ENCODE measurements at regions not wholly inside any gene's neighbourhood (a gene's known extent, or its start where the extent isn't known, plus 50 kb on each side); places are given as distances from the start of the nearest gene placed in this dataset.

DNA sequence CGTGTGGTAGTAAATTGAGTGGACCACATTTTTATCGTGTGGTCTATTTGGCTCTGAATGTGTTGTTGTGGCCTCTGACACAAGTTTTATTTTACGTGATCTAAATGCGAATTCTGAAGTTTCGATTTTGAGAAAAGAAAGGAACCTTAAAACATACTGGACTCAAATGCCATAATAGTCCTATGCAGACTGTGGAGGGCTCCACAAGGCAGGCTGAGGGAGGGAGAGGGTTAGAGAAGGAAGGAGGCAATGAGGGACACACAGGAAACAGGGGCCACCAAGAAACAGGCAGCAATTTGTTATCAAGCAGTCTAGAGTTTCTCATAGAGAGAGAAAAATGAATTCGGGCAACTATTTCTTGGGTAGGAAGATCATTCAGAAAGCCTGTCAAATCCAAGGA, 110.4 kb upstream of the SEMA6A start:
- no peaks in the 10 kb centered on the region for H3K36me3 Mint-ChIP-seq (ENCODE audit: low read depth)
- H3K9me3 Mint-ChIP-seq: no peaks in the 10 kb centered on the region
- H3K27me3 Mint-ChIP-seq: no peaks in the 10 kb centered on the region
- DNase-seq: no peak
- no peak overlapping the region for H3K27ac Mint-ChIP-seq
- intact Hi-C loops (cut with micrococcal nuclease): no loop called here
- H3K4me3 Mint-ChIP-seq: no peak overlapping the region
- peaks cover 2% of the 10 kb centered on the region for H3K4me1 Mint-ChIP-seq

DNA sequence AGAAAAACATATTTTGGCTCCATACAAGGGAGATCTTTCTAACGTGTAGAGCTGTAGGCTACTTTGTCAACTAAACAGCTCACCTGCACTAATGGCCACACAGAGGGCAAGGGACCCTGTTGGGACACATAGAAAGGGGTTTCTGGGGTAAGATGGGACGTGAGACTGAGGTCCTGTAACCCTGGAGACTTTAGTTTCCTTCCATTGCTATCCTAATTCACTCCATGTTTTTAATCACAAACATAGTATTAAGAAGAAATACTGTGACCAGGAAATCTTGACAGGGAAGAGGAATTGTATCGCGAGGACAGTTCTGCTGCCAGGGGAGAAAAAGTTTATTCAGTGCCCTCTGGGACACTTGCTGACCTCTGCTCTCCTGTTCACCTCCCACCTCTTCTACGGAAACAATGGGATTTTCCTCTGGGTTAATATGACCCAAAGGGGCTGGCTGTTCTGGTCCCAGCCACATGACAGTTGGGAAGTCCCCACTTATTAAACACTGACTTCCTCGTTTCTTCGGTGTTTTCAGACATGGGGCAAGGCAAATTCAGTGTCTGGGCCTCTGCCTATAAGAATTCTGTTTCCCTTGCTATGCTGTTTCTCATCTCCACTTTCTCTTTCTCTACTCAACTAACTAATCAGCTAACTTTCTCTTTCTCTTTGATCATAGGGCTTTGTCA, 106.9 kb upstream of the SEMA6A start:
- H3K4me3 Mint-ChIP-seq: no peak overlapping the region
- peaks cover 2% of the 10 kb centered on the region for H3K4me1 Mint-ChIP-seq
- no peak overlapping the region for H3K27ac Mint-ChIP-seq
- H3K9me3 Mint-ChIP-seq: no peaks in the 10 kb centered on the region
- intact Hi-C loops (cut with micrococcal nuclease): no loop called here
- no peaks in the 10 kb centered on the region for H3K36me3 Mint-ChIP-seq (ENCODE audit: low read depth)
- no peaks in the 10 kb centered on the region for H3K27me3 Mint-ChIP-seq
- DNase-seq: no peak

GRCh38 chr5:116675626-116675910, 100.9 kb upstream of the SEMA6A start:
- no peak for DNase-seq
- no peaks in the 10 kb centered on the region for H3K27me3 Mint-ChIP-seq
- no peaks in the 10 kb centered on the region for H3K4me1 Mint-ChIP-seq
- H3K36me3 Mint-ChIP-seq (ENCODE audit: low read depth): no peaks in the 10 kb centered on the region
- no peak overlapping the region for H3K4me3 Mint-ChIP-seq
- H3K27ac Mint-ChIP-seq: no peak overlapping the region
- intact Hi-C loops (cut with micrococcal nuclease): no loop called here
- no peaks in the 10 kb centered on the region for H3K9me3 Mint-ChIP-seq

DNA sequence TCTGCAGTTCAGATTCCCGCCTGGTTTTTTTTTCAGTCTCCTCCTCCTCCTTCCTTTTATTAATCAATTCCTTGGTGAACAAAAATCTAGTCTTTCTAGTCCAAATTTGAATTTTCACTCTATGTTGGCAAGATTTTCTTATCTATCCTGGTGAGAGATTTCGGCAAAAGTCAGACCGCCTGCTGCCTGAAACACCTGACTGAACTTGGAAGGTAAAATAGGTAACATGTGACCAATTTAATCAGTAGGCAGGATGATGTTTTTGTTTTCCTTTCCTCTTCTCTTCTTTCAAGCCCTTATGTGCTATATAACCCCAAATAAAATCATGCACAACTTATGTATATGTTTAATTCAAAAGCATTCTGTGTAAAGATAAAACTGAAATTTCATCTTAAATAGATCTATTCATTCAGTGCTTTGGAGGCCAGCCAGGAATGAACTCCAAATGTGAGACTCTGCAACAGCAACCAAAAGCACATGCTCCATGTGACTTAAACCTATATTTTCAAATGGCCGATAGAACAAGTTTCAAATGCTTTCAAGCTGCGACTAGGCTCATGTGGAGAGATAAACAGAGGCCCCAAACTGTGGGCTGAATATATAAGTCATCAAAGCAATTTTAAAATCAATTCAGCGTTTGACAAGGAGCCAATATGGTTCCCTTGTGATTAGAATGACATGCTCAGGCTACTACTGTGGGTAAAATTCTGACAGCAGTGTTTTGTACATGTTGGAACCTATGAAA, 100.4 kb upstream of the SEMA6A start:
- Mint-ChIP-seq H3K9me3 (no peaks in the 10 kb centered on the region), H3K4me1 (no peaks in the 10 kb centered on the region), H3K27ac (no peak overlapping the region), H3K27me3 (no peaks in the 10 kb centered on the region), H3K4me3 (no peak overlapping the region), H3K36me3 (ENCODE audit: low read depth) (no peaks in the 10 kb centered on the region)
- DNase-seq: no peak
- intact Hi-C loops (cut with micrococcal nuclease): no loop called here

DNA sequence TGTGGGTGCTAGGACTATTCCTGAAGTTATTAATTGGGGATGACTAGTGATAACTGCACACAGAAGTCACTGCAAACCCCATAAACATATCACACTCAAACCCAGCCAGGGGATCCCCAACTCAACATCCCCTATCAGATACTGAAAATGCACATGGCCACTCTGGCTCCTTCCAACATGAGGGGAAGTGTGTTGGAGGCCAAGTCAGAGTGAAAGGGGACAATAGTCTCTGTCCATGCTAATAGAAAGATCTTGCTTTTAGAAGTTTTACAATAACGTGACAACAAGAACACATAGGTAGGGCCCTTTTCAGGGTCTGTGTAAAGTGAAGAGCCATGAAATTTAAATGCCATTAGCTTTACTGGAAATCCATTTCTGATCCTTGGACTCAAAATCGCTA, 98.8 kb upstream of the SEMA6A start:
- Mint-ChIP-seq H3K9me3 (no peaks in the 10 kb centered on the region), H3K27ac (no peak overlapping the region), H3K36me3 (ENCODE audit: low read depth) (no peaks in the 10 kb centered on the region), H3K27me3 (no peaks in the 10 kb centered on the region), H3K4me3 (no peak overlapping the region), H3K4me1 (no peaks in the 10 kb centered on the region)
- intact Hi-C loops (cut with micrococcal nuclease): no loop called here
- DNase-seq: no peak

- no peaks in the 10 kb centered on the region for H3K9me3 Mint-ChIP-seq
- no peak for DNase-seq
Measured at GRCh38 chr5:116672203-116672602, 97.6 kb upstream of the SEMA6A start.

GRCh38 chr5:116671211-116671736, 96.7 kb upstream of the SEMA6A start:
- Mint-ChIP-seq H3K4me1 (no peaks in the 10 kb centered on the region), H3K9me3 (no peaks in the 10 kb centered on the region), H3K27me3 (no peaks in the 10 kb centered on the region), H3K4me3 (no peak overlapping the region), H3K36me3 (ENCODE audit: low read depth) (no peaks in the 10 kb centered on the region), H3K27ac (no peak overlapping the region)
- no peak for DNase-seq
- intact Hi-C loops (cut with micrococcal nuclease): no loop called here

More at GRCh38 chr5:116672203-116672602, 97.6 kb upstream of the SEMA6A start:
- H3K36me3 Mint-ChIP-seq (ENCODE audit: low read depth): no peaks in the 10 kb centered on the region
- intact Hi-C loops (cut with micrococcal nuclease): no loop called here
- H3K4me3 Mint-ChIP-seq: no peak overlapping the region
- no peak overlapping the region for H3K27ac Mint-ChIP-seq
- no peaks in the 10 kb centered on the region for H3K27me3 Mint-ChIP-seq
- H3K4me1 Mint-ChIP-seq: no peaks in the 10 kb centered on the region

- H3K4me3 Mint-ChIP-seq: no peak overlapping the region
- no peak overlapping the region for H3K27ac Mint-ChIP-seq
- H3K36me3 Mint-ChIP-seq (ENCODE audit: low read depth): no peaks in the 10 kb centered on the region
- no peaks in the 10 kb centered on the region for H3K27me3 Mint-ChIP-seq
- H3K4me1 Mint-ChIP-seq: no peaks in the 10 kb centered on the region
- intact Hi-C loops (cut with micrococcal nuclease): no loop called here
- no peaks in the 10 kb centered on the region for H3K9me3 Mint-ChIP-seq
- no peak for DNase-seq
Measured at GRCh38 chr5:116669261-116670031, 94.8 kb upstream of the SEMA6A start.

GRCh38 chr5:116668390-116668789, 93.8 kb upstream of the SEMA6A start:
- no peak for DNase-seq
- no peaks in the 10 kb centered on the region for H3K27me3 Mint-ChIP-seq

GRCh38 chr5:116666901-116667300, 92.3 kb upstream of the SEMA6A start:
- Mint-ChIP-seq H3K4me3 (no peak overlapping the region), H3K4me1 (no peaks in the 10 kb centered on the region), H3K9me3 (no peaks in the 10 kb centered on the region), H3K27ac (no peak overlapping the region), H3K27me3 (no peaks in the 10 kb centered on the region), H3K36me3 (ENCODE audit: low read depth) (no peaks in the 10 kb centered on the region)
- DNase-seq: no peak
- intact Hi-C loops (cut with micrococcal nuclease): no loop called here

More at GRCh38 chr5:116668390-116668789, 93.8 kb upstream of the SEMA6A start:
- no peak overlapping the region for H3K27ac Mint-ChIP-seq
- intact Hi-C loops (cut with micrococcal nuclease): no loop called here
- no peak overlapping the region for H3K4me3 Mint-ChIP-seq
- no peaks in the 10 kb centered on the region for H3K4me1 Mint-ChIP-seq
- H3K36me3 Mint-ChIP-seq (ENCODE audit: low read depth): no peaks in the 10 kb centered on the region
- H3K9me3 Mint-ChIP-seq: no peaks in the 10 kb centered on the region

- intact Hi-C loops (cut with micrococcal nuclease): no loop called here
- no peaks in the 10 kb centered on the region for H3K4me1 Mint-ChIP-seq
- no peak overlapping the region for H3K27ac Mint-ChIP-seq
- DNase-seq: no peak
- H3K27me3 Mint-ChIP-seq: no peaks in the 10 kb centered on the region
- H3K4me3 Mint-ChIP-seq: no peak overlapping the region
- no peaks in the 10 kb centered on the region for H3K36me3 Mint-ChIP-seq (ENCODE audit: low read depth)
- no peaks in the 10 kb centered on the region for H3K9me3 Mint-ChIP-seq
Measured at GRCh38 chr5:116664988-116665387, 90.4 kb upstream of the SEMA6A start.

GRCh38 chr5:116663081-116663480, 88.5 kb upstream of the SEMA6A start:
- H3K4me1 Mint-ChIP-seq: no peaks in the 10 kb centered on the region
- no peaks in the 10 kb centered on the region for H3K27me3 Mint-ChIP-seq
- H3K9me3 Mint-ChIP-seq: no peaks in the 10 kb centered on the region
- no peaks in the 10 kb centered on the region for H3K36me3 Mint-ChIP-seq (ENCODE audit: low read depth)
- no peak overlapping the region for H3K27ac Mint-ChIP-seq
- intact Hi-C loops (cut with micrococcal nuclease): no loop called here
- no peak for DNase-seq
- H3K4me3 Mint-ChIP-seq: no peak overlapping the region

- Mint-ChIP-seq H3K27ac (no peak overlapping the region), H3K27me3 (peaks cover 2% of the 10 kb centered on the region), H3K9me3 (no peaks in the 10 kb centered on the region), H3K4me3 (no peak overlapping the region), H3K36me3 (ENCODE audit: low read depth) (no peaks in the 10 kb centered on the region), H3K4me1 (no peaks in the 10 kb centered on the region)
- intact Hi-C loops (cut with micrococcal nuclease): no loop called here
- no peak for DNase-seq
Measured at GRCh38 chr5:116661419-116661818, 86.8 kb upstream of the SEMA6A start.

DNA sequence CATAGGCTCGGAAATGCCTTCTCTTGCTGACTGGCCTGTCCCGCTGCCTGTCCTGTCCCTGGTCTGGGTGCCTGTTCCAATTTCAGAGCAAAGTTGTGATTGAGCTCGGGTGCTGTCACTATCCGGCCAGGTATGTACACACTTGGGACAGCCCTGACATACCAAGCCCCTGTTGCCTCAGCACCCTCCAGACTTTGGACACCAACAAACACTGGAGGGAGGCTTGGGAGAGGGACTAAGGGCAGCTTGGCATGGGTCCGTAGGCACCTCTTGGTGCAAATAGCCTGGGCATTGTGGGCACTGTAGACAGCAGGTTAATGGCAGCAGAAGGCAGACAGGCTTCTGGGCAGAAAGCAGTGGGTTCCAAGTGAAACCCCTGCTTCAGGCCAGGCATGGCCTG, 86.3 kb upstream of the SEMA6A start:
- no peak overlapping the region for H3K27ac Mint-ChIP-seq
- DNase-seq: no peak
- intact Hi-C loops (cut with micrococcal nuclease): no loop called here
- no peaks in the 10 kb centered on the region for H3K36me3 Mint-ChIP-seq (ENCODE audit: low read depth)
- H3K4me3 Mint-ChIP-seq: no peak overlapping the region
- H3K27me3 Mint-ChIP-seq: peaks cover 2% of the 10 kb centered on the region
- H3K4me1 Mint-ChIP-seq: no peaks in the 10 kb centered on the region
- no peaks in the 10 kb centered on the region for H3K9me3 Mint-ChIP-seq

All from activated CD4-positive, alpha-beta T cell treated with anti-CD3 and anti-CD28 coated beads, Interleukin-2, amount 10 ng/mL, durations not matched to agents 24 days and 14 days (primary cell).